ENCODE measurements at regions not wholly inside any gene's neighbourhood (a gene's known extent, or its start where the extent isn't known, plus 50 kb on each side); places are given as distances from the start of the nearest gene placed in this dataset.

DNA sequence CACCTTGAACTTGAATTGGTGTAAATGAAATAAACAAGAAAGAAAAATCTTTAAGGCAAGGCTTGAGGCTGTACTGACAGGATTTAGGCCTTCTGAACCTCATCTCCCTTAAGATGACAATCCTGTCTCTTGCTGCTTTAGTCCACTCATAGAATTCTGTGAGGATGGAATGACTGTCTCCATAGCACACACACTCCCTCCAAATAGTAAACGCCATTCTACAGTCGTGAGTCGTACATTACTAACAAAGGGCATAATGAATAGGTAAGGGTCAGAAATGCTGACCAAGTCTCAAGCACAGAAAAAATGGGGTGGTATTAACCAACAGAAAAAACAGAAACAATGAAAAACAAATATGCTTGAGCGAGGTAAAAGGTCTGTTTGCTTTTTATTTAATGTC lies 71.8 kb upstream of the SIMC1 start:
- H3K4me1 ChIP-seq (ENCODE audit: insufficient read depth, low read length), result no peaks in the 10 kb centered on the region
- H3K27me3 Mint-ChIP-seq (ENCODE audit: low read depth, unreplicated experiment), result peaks cover 16% of the 10 kb centered on the region
- H3K4me3 ChIP-seq (ENCODE audit: insufficient read depth, low read depth, low read length), result no peak overlapping the region
- H3K27ac Mint-ChIP-seq (ENCODE audit: unreplicated experiment), result no peak overlapping the region
- no peaks in the 10 kb centered on the region for H3K79me2 ChIP-seq (ENCODE audit: insufficient read depth, low read length)
- H3K9me3 Mint-ChIP-seq (ENCODE audit: unreplicated experiment), result no peaks in the 10 kb centered on the region
- no peak overlapping the region for H3K4me2 ChIP-seq (ENCODE audit: low read length)
- H3K4me3 Mint-ChIP-seq (ENCODE audit: unreplicated experiment), result no peak overlapping the region
- no peak for TF ChIP-seq EZH2 (IDR thresholded peaks at IDR 0.05; ENCODE audit: insufficient read depth, low read length)
- TF ChIP-seq, protein P1, sequence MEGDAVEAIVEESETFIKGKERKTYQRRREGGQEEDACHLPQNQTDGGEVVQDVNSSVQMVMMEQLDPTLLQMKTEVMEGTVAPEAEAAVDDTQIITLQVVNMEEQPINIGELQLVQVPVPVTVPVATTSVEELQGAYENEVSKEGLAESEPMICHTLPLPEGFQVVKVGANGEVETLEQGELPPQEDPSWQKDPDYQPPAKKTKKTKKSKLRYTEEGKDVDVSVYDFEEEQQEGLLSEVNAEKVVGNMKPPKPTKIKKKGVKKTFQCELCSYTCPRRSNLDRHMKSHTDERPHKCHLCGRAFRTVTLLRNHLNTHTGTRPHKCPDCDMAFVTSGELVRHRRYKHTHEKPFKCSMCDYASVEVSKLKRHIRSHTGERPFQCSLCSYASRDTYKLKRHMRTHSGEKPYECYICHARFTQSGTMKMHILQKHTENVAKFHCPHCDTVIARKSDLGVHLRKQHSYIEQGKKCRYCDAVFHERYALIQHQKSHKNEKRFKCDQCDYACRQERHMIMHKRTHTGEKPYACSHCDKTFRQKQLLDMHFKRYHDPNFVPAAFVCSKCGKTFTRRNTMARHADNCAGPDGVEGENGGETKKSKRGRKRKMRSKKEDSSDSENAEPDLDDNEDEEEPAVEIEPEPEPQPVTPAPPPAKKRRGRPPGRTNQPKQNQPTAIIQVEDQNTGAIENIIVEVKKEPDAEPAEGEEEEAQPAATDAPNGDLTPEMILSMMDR (IDR thresholded peaks at IDR 0.05; ENCODE audit: insufficient read depth, low read depth, low read length), result no peak
- H3K4me1 Mint-ChIP-seq (ENCODE audit: low read depth, unreplicated experiment), result peaks cover 4% of the 10 kb centered on the region
- no peak overlapping the region for H3K27ac ChIP-seq (ENCODE audit: low read depth, low read length)
- H4K20me1 ChIP-seq (ENCODE audit: insufficient read depth, low read length), result no peaks in the 10 kb centered on the region
- no peaks in the 10 kb centered on the region for H3K9me3 ChIP-seq (ENCODE audit: insufficient read depth, low read depth, low read length)
- FAIRE-seq (no peak), DNase-seq (ENCODE audit: low read depth) (no peak)
- H2AFZ ChIP-seq (ENCODE audit: low read depth, low read length), result no peak overlapping the region
- no peaks in the 10 kb centered on the region for H3K36me3 ChIP-seq (ENCODE audit: insufficient read depth, low read length)
- no peaks in the 10 kb centered on the region for H3K27me3 ChIP-seq (ENCODE audit: insufficient read depth, low read length)
- no peaks in the 10 kb centered on the region for H3K36me3 Mint-ChIP-seq (ENCODE audit: low read depth, unreplicated experiment)
- H3K9ac ChIP-seq (ENCODE audit: low read length), result no peak overlapping the region

DNA sequence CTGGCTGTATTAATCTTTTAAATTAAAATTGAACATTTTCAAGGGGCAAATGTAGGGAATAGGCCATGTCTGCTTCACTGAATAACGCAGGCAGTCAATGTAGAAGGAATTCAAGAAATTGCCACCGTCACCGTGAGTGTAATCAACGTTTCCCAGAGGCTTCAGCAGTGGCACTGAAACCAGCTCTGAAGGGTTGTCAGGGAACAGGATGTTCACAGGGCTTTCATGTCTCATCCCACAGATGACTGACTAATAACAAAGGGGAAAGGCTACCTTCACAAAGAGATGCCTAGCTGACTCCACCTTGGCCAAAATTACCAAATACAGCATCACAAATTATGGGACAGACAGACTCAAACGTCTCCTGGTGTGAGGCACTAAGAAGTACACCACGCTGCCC lies 70.4 kb upstream of the SIMC1 start:
- peaks cover 14% of the 10 kb centered on the region for H3K27me3 Mint-ChIP-seq (ENCODE audit: low read depth, unreplicated experiment)
- H3K4me1 Mint-ChIP-seq (ENCODE audit: low read depth, unreplicated experiment), result peaks cover 4% of the 10 kb centered on the region
- no peak overlapping the region for H3K4me3 Mint-ChIP-seq (ENCODE audit: unreplicated experiment)
- Histone ChIP-seq H3K79me2 (ENCODE audit: insufficient read depth, low read length) (no peaks in the 10 kb centered on the region), H3K4me1 (ENCODE audit: insufficient read depth, low read length) (no peaks in the 10 kb centered on the region), H2AFZ (ENCODE audit: low read depth, low read length) (no peak overlapping the region), H3K9ac (ENCODE audit: low read length) (no peak overlapping the region), H3K9me3 (ENCODE audit: insufficient read depth, low read depth, low read length) (no peaks in the 10 kb centered on the region), H3K36me3 (ENCODE audit: insufficient read depth, low read length) (no peaks in the 10 kb centered on the region), H4K20me1 (ENCODE audit: insufficient read depth, low read length) (no peaks in the 10 kb centered on the region), H3K27ac (ENCODE audit: low read depth, low read length) (no peak overlapping the region), H3K27me3 (ENCODE audit: insufficient read depth, low read length) (no peaks in the 10 kb centered on the region), H3K4me2 (ENCODE audit: low read length) (no peak overlapping the region), H3K4me3 (ENCODE audit: insufficient read depth, low read depth, low read length) (no peak overlapping the region)
- no peak for TF ChIP-seq EZH2 (IDR thresholded peaks at IDR 0.05; ENCODE audit: insufficient read depth, low read length)
- TF ChIP-seq, protein P1 (IDR thresholded peaks at IDR 0.05; ENCODE audit: insufficient read depth, low read depth, low read length), result no peak
- H3K27ac Mint-ChIP-seq (ENCODE audit: unreplicated experiment), result no peak overlapping the region
- DNase-seq (ENCODE audit: low read depth) (no peak), FAIRE-seq (no peak)
- H3K9me3 Mint-ChIP-seq (ENCODE audit: unreplicated experiment), result no peaks in the 10 kb centered on the region
- no peaks in the 10 kb centered on the region for H3K36me3 Mint-ChIP-seq (ENCODE audit: low read depth, unreplicated experiment)

DNA sequence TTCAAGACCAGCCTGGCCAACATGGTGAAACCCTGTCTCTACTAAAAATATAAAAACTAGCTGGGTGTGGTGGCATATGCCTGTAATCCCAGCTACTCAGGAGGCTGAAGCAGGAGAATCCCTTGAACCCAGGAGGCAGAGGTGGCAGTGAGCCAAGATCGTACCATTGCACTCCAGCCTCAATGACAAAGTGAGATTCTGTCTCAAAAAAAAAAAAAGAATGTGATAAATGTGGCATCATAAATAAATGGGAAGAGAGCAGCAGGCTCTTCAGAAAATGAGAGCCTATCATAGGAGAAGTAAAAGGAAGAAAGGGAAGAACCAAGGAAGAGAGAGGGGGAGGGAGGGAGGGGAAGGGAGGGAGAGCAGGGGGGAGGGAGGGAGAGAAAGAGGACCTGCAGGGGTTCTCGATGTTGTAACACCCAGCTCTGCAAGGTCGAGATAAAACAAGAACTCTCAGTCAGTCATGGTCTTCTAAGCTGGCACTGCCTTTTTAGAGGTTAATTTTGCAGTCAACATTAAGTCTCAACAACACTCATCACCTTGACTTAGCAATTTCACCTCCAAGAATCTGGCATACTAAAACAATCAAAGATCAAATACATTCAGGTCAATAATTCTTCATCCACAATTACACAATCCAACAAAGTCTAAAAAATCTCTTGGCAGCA lies 68.7 kb upstream of the SIMC1 start:
- FAIRE-seq (no peak), DNase-seq (ENCODE audit: low read depth) (no peak)
- Histone ChIP-seq H2AFZ (ENCODE audit: low read depth, low read length) (no peak overlapping the region), H3K79me2 (ENCODE audit: insufficient read depth, low read length) (no peaks in the 10 kb centered on the region), H3K27me3 (ENCODE audit: insufficient read depth, low read length) (no peaks in the 10 kb centered on the region), H3K36me3 (ENCODE audit: insufficient read depth, low read length) (no peaks in the 10 kb centered on the region), H3K9ac (ENCODE audit: low read length) (no peak overlapping the region), H3K9me3 (ENCODE audit: insufficient read depth, low read depth, low read length) (no peaks in the 10 kb centered on the region), H4K20me1 (ENCODE audit: insufficient read depth, low read length) (no peaks in the 10 kb centered on the region), H3K27ac (ENCODE audit: low read depth, low read length) (no peak overlapping the region), H3K4me2 (ENCODE audit: low read length) (no peak overlapping the region), H3K4me1 (ENCODE audit: insufficient read depth, low read length) (no peaks in the 10 kb centered on the region), H3K4me3 (ENCODE audit: insufficient read depth, low read depth, low read length) (no peak overlapping the region)
- Mint-ChIP-seq H3K36me3 (ENCODE audit: low read depth, unreplicated experiment) (no peaks in the 10 kb centered on the region), H3K4me1 (ENCODE audit: low read depth, unreplicated experiment) (peaks cover 4% of the 10 kb centered on the region), H3K27me3 (ENCODE audit: low read depth, unreplicated experiment) (peaks cover 14% of the 10 kb centered on the region), H3K27ac (ENCODE audit: unreplicated experiment) (no peak overlapping the region), H3K9me3 (ENCODE audit: unreplicated experiment) (no peaks in the 10 kb centered on the region), H3K4me3 (ENCODE audit: unreplicated experiment) (no peak overlapping the region)
- no peak for TF ChIP-seq EZH2 (IDR thresholded peaks at IDR 0.05; ENCODE audit: insufficient read depth, low read length)
- TF ChIP-seq, protein P1 (IDR thresholded peaks at IDR 0.05; ENCODE audit: insufficient read depth, low read depth, low read length), result no peak
